Inferior parietal cortex (tissue), 1 donor: ENCODE measurements at regions not wholly inside any gene's neighbourhood (a gene's known extent, or its start where the extent isn't known, plus 50 kb on each side); places are given as distances from the start of the nearest gene placed in this dataset.

Experiments used
- DNase-seq: peaks from one replicate; pipeline ENCODE4 v3.0.0-alpha.2; 2016; ENCODE audit errors: extremely low spot score

GRCh38 chr7:15855525-15856109 is 169.1 kb upstream of the MEOX2 start:
- no peak for DNase-seq

- no peak for DNase-seq
Observed at GRCh38 chr7:15854841-15855524, 168.5 kb upstream of the MEOX2 start.

- no peak for DNase-seq
Observed at GRCh38 chr7:15853832-15854470, 167.5 kb upstream of the MEOX2 start.

- DNase-seq, result no peak
Observed at GRCh38 chr7:15851201-15851600, 164.7 kb upstream of the MEOX2 start.

GRCh38 chr7:15848901-15849300 is 162.4 kb upstream of the MEOX2 start:
- no peak for DNase-seq

GRCh38 chr7:15848362-15848761 is 161.9 kb upstream of the MEOX2 start:
- no peak for DNase-seq

GRCh38 chr7:15845868-15846267 is 159.4 kb upstream of the MEOX2 start:
- no peak for DNase-seq

GRCh38 chr7:15845461-15845860 is 159.0 kb upstream of the MEOX2 start:
- DNase-seq, result no peak

GRCh38 chr7:15839416-15840100 is 153.1 kb upstream of the MEOX2 start:
- DNase-seq, result no peak

GRCh38 chr7:15838265-15838664 is 151.8 kb upstream of the MEOX2 start:
- no peak for DNase-seq

GRCh38 chr7:15837306-15837950 is 150.9 kb upstream of the MEOX2 start:
- no peak for DNase-seq

- no peak for DNase-seq
Observed at GRCh38 chr7:15836651-15837050, 150.2 kb upstream of the MEOX2 start.

- no peak for DNase-seq
Observed at GRCh38 chr7:15836041-15836440, 149.6 kb upstream of the MEOX2 start.

- DNase-seq, result no peak
Observed at GRCh38 chr7:15834446-15834845, 148.0 kb upstream of the MEOX2 start.

GRCh38 chr7:15832996-15833395 is 146.5 kb upstream of the MEOX2 start:
- no peak for DNase-seq

- no peak for DNase-seq
Observed at GRCh38 chr7:15831606-15832005, 145.1 kb upstream of the MEOX2 start.

GRCh38 chr7:15829691-15830090 is 143.2 kb upstream of the MEOX2 start:
- DNase-seq, result no peak

- no peak for DNase-seq
Observed at GRCh38 chr7:15828881-15829280, 142.4 kb upstream of the MEOX2 start.

- no peak for DNase-seq
Observed at GRCh38 chr7:15821484-15822427, 135.3 kb upstream of the MEOX2 start.

- no peak for DNase-seq
Observed at GRCh38 chr7:15820319-15820718, 133.8 kb upstream of the MEOX2 start.

- DNase-seq, result no peak
Observed at GRCh38 chr7:15816835-15817426, 130.4 kb upstream of the MEOX2 start.
